ENCODE measurements at regions not wholly inside any gene's neighbourhood (a gene's known extent, or its start where the extent isn't known, plus 50 kb on each side); places are given as distances from the start of the nearest gene placed in this dataset.

DNA sequence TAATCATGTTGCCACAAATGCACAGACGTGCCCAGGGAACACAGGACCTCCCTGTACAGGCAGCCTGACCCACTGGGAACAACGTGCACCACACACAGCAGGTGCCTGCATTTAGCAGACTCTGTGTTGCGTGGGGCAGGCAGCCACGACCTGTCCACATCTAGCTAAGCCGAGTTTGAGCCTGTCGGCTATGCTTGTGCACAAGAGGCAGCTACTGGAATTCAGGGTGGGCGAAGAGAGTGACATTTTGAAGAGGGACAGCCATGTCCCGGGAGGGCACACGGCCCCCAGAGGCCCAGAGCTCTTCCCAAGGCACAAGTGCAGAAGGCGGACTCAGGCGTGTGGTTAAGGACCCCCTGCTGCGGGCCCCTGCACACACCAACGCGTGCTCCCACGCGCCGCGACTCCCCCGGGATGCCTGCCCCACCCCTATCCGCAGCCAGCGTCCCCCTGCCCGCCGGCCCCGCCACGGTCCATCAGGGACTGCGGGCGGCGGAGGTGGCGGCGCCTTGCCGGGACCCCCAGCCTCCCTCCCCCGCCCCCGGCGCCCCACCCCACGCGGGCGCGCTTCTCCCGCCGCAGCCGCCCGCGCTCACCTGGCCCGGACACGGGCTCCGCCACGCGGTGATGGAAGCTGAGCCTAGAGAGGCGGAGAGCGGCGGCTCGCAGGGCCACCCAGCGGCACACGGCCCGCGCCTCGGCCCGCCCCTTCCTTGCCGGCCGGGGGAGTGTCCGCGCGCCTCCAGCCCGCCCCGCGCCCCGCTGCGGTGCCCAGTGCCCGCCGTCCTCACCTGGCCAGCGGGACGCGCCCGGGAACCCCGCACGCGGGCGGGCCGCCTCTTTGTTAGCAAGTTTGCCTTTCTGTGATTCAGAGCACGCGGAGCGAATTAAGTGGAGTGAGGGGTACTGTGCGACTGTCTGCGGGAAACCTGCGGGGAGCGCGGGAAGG is 125.3 kb upstream of the PRMT8 start:
- Histone ChIP-seq H2BK5ac (ENCODE audit: insufficient read length, low read length) (no peak overlapping the region), H3T11ph (ENCODE audit: low read length) (no peak overlapping the region), H3K9me3 (ENCODE audit: control insufficient read depth, low read depth, low read length) (no peaks in the 10 kb centered on the region), H3K23me2 (ENCODE audit: insufficient read length, low read depth, low read length, poor library complexity, severe bottlenecking) (no peaks in the 10 kb centered on the region), H3K79me1 (ENCODE audit: insufficient read depth, low read depth, low read length, poor library complexity, severe bottlenecking) (no peaks in the 10 kb centered on the region), H3K56ac (ENCODE audit: insufficient read length, low read depth, low read length) (no peak overlapping the region), H4K91ac (ENCODE audit: insufficient read length, low read depth, low read length) (no peak overlapping the region), H4K5ac (ENCODE audit: insufficient read length, low read depth, low read length) (no peak overlapping the region), H3K18ac (ENCODE audit: insufficient read length, low read depth, low read length) (no peak overlapping the region), H3K14ac (ENCODE audit: insufficient read depth, low read length) (peak overlapping the region; percentile 8; the same call in 1 of the 2 replicates), H3K23ac (ENCODE audit: insufficient read length, low read depth, low read length) (no peak overlapping the region), H4K8ac (replicated peaks; ENCODE audit: insufficient read length, low read depth, low read length) (no peak overlapping the region), H2BK12ac (ENCODE audit: insufficient read length, low read depth, low read length) (no peak overlapping the region), H4K20me1 (ENCODE audit: control insufficient read depth, insufficient read depth, insufficient read length) (no peaks in the 10 kb centered on the region), H3K9ac (ENCODE audit: extremely low read depth, insufficient read length, low read length) (no peak overlapping the region), H2BK120ac (ENCODE audit: low read depth, low read length, poor library complexity, severe bottlenecking) (no peak overlapping the region), H3K4me2 (ENCODE audit: insufficient read depth, insufficient read length, low read length) (peak overlapping the region; percentile 45), H2AK5ac (ENCODE audit: insufficient read length, low read length) (no peak overlapping the region), H3K79me2 (ENCODE audit: insufficient read depth, low read length) (no peaks in the 10 kb centered on the region), H3K4me1 (ENCODE audit: insufficient read depth, low read length) (no peaks in the 10 kb centered on the region; the same call in 1 of the 2 replicates), H2BK15ac (ENCODE audit: low read depth, low read length) (no peak overlapping the region), H3K27me3 (ENCODE audit: insufficient read depth, low read length) (peaks cover 16% of the 10 kb centered on the region; the same call in 1 of the 2 replicates), H3K4ac (ENCODE audit: low read depth, low read length) (no peak overlapping the region), H2AFZ (ENCODE audit: low read length) (no peak overlapping the region), H2BK20ac (ENCODE audit: low read depth, low read length, poor library complexity, severe bottlenecking) (no peak overlapping the region), H3K27ac (ENCODE audit: insufficient read length, low read depth, low read length) (no peak overlapping the region)
- no peaks in the 10 kb centered on the region for H3K9me3 Mint-ChIP-seq
- H3K4me1 Mint-ChIP-seq, result peaks cover 8 to 10% of the 10 kb centered on the region in 2 experiments
- WGBS (ENCODE audit: extremely low coverage, insufficient read length, low lambda C conversion rate), result no CpG with 5 or more reads among the region's 87 CpGs
- DNase-seq, result peak; percentile 63
- TF ChIP-seq, protein P1, sequence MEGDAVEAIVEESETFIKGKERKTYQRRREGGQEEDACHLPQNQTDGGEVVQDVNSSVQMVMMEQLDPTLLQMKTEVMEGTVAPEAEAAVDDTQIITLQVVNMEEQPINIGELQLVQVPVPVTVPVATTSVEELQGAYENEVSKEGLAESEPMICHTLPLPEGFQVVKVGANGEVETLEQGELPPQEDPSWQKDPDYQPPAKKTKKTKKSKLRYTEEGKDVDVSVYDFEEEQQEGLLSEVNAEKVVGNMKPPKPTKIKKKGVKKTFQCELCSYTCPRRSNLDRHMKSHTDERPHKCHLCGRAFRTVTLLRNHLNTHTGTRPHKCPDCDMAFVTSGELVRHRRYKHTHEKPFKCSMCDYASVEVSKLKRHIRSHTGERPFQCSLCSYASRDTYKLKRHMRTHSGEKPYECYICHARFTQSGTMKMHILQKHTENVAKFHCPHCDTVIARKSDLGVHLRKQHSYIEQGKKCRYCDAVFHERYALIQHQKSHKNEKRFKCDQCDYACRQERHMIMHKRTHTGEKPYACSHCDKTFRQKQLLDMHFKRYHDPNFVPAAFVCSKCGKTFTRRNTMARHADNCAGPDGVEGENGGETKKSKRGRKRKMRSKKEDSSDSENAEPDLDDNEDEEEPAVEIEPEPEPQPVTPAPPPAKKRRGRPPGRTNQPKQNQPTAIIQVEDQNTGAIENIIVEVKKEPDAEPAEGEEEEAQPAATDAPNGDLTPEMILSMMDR (conservative IDR thresholded peaks at IDR 0.05), result no peak; the same call in 2 of the 3 replicates
- no peaks in the 10 kb centered on the region for H3K36me3 Mint-ChIP-seq (ENCODE audit: insufficient read depth in 1 of 3, low read depth in 3 of 3)
- H3K27me3 Mint-ChIP-seq (ENCODE audit: low read depth), result peaks cover 32% of the 10 kb centered on the region
- H3K4me3 Mint-ChIP-seq, result peak overlapping the region; percentile 68 to 86
- no peak overlapping the region for H3K27ac Mint-ChIP-seq
